Lower leg skin (tissue), 4 donors: ENCODE measurements at regions not wholly inside any gene's neighbourhood (a gene's known extent, or its start where the extent isn't known, plus 50 kb on each side); places are given as distances from the start of the nearest gene placed in this dataset.

ENCODE experiments used
- DNase-seq, 2 donors: peaks; one replicate each; pipeline ENCODE4 v3.0.0-alpha.2; 2019; ENCODE audit warnings: low spot score in 2 of 2
- H3K4me3 ChIP-seq: fragments of 200-600 bp; sonication (generic); 2 replicates; pipeline ENCODE4 v1.5.1; 2017; ENCODE audit warnings: mild to moderate bottlenecking, low read depth; ENCODE audit not compliant: poor library complexity, severe bottlenecking
- POLR2A ChIP-seq, 2 donors: fragments of 450-650 bp; IDR thresholded peaks; one replicate each; pipeline ENCODE4 v1.6.1; 2016 to 2017; ENCODE audit warnings: antibody characterized with exemption in 2 of 2, mild to moderate bottlenecking in 1 of 2, moderate library complexity in 1 of 2
- WGBS, 2 donors: methylation state at CpG; one replicate each; pipeline ENCODE4 v1.1.5; 2018; 5-methylcytosine and 5-hydroxymethylcytosine counted together
- intact Hi-C: fragments of 100-400 bp; cut with DNase I; formaldehyde crosslinking; loops from one replicate; pipeline ENCODE4 v1.15.0; 2023; ENCODE audit warnings: low total_unique reads
- TF ChIP-seq, protein P1 (sequence below), 3 donors: fragments of 450-650 bp; IDR thresholded peaks; one replicate each; pipeline ENCODE4 v1.5.1; 2016; ENCODE audit warnings: antibody characterized with exemption in 3 of 3, mild to moderate bottlenecking in 3 of 3, moderate library complexity in 2 of 3

DNA sequence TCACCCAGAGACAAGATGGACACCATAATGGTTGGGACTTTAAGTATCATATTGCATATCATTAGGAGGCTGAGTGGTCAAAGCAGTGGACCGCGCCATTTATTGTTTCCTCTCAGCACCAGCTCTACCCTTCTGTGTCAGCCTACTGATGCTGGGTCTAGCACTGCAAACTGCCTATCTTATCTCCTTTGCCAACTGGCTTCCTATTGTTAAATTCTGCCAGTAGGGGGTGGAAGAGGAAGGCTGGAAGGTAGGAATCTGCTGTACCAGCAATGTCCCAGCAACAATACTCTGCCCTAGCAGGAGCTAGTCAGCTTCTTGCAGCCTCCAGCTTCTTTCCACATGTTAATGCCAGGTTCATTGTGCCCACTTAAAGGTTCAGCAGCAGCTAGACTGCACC lies 367.1 kb upstream of the PDGFD start:
- no peak for DNase-seq
- H3K4me3 ChIP-seq: no peak overlapping the region
- intact Hi-C loops: no loop called here
- TF ChIP-seq POLR2A (IDR thresholded peaks at IDR 0.05): no peak
- TF ChIP-seq, protein P1, sequence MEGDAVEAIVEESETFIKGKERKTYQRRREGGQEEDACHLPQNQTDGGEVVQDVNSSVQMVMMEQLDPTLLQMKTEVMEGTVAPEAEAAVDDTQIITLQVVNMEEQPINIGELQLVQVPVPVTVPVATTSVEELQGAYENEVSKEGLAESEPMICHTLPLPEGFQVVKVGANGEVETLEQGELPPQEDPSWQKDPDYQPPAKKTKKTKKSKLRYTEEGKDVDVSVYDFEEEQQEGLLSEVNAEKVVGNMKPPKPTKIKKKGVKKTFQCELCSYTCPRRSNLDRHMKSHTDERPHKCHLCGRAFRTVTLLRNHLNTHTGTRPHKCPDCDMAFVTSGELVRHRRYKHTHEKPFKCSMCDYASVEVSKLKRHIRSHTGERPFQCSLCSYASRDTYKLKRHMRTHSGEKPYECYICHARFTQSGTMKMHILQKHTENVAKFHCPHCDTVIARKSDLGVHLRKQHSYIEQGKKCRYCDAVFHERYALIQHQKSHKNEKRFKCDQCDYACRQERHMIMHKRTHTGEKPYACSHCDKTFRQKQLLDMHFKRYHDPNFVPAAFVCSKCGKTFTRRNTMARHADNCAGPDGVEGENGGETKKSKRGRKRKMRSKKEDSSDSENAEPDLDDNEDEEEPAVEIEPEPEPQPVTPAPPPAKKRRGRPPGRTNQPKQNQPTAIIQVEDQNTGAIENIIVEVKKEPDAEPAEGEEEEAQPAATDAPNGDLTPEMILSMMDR (IDR thresholded peaks at IDR 0.05): no peak
- 99 to 100% methylated on average over 2 of the region's 2 CpGs for WGBS, 2 donors

DNA sequence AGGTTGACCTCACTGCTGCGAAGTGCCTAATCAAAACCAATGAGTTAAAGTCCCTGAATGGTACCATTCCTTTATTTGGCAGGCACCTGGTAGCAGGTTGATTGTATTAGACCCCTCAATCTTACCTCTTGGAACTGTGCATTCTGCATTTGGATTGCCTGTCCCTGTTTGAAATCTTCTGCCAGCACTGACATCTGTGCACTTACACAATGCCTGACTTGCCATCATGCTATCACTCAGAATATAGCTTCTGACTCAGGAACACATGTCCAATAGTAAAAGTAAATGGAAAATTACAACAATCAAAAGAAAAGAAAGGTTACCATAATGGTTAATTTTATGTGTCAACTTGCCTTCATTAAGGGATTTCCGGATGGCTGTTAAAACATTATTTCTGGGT lies 366.0 kb upstream of the PDGFD start:
- WGBS, 2 donors: 56% methylated on average over 2 of the region's 2 CpGs
- H3K4me3 ChIP-seq: no peak overlapping the region
- DNase-seq: no peak
- no peak for TF ChIP-seq POLR2A (IDR thresholded peaks at IDR 0.05)
- TF ChIP-seq, protein P1 (IDR thresholded peaks at IDR 0.05): no peak
- intact Hi-C loops: no loop called here

DNA sequence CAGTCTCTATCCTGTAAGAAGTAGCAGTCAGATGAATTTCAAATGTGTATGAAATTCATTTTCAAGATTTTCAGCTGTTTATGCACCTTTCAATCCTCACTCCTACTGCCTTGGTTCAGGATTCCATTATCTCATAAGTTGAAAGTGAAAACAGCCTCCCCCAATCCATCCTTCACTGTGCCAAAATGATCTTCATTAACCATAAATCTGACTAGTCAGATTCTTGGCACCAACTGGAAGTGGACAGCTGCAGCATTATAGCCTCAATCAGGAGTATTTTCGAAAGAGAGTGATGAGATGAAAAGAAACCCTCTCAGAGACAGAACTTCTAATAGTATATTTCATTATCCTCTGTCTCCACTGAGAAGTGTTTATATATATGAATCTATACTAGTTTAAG lies 365.3 kb upstream of the PDGFD start:
- TF ChIP-seq, protein P1 (IDR thresholded peaks at IDR 0.05): no peak
- TF ChIP-seq POLR2A (IDR thresholded peaks at IDR 0.05): no peak
- DNase-seq: no peak
- intact Hi-C loops: no loop called here
- no peak overlapping the region for H3K4me3 ChIP-seq
- WGBS, 2 donors: 63 to 70% methylated on average over 1 of the region's 1 CpG

DNA sequence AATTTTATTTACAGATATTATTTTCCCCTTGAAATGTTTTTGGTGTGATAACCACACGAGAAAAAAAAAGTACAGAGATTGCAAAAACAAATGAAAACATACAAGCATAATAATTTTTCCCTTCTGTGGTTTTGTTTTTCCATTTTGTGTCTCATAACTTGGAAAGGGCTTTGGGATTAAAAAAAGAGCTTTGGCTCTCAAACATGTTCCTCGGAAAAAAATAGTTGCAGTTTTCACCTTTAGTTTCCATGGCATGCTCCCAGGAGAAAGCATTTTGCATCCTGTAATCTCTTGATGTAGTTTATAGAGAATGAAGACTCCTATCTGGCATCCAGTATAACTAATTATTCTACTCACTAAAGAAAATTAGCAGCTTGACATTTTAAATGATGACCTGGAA lies 362.1 kb upstream of the PDGFD start:
- TF ChIP-seq POLR2A (IDR thresholded peaks at IDR 0.05): no peak
- TF ChIP-seq, protein P1 (IDR thresholded peaks at IDR 0.05): no peak
- WGBS, 2 donors: 6 to 14% methylated on average over 2 of the region's 2 CpGs
- DNase-seq: no peak
- intact Hi-C loops: no loop called here
- H3K4me3 ChIP-seq: no peak overlapping the region

DNA sequence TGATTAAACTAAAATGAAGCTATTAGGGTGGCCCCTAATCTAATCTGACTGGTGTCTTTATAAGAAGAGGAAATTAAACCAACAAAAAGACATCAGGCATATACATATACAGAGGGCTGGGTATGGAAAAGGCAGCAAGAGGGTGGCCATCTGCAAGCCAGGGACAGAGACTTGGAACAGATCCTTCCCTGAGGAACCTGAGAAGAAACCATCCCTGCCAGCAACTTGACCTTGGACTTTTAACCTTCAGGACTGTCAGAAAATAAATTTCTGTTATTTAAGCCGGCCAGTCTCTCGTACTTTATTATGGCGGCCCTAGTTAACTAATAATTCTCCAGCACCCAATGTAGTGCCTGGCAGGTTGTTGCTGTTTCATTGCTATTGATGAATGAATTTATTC lies 361.5 kb upstream of the PDGFD start:
- WGBS, 2 donors: 28 to 29% methylated on average over 3 of the region's 3 CpGs
- no peak for TF ChIP-seq POLR2A (IDR thresholded peaks at IDR 0.05)
- TF ChIP-seq, protein P1 (IDR thresholded peaks at IDR 0.05): no peak
- intact Hi-C loops: no loop called here
- no peak for DNase-seq
- H3K4me3 ChIP-seq: no peak overlapping the region

DNA sequence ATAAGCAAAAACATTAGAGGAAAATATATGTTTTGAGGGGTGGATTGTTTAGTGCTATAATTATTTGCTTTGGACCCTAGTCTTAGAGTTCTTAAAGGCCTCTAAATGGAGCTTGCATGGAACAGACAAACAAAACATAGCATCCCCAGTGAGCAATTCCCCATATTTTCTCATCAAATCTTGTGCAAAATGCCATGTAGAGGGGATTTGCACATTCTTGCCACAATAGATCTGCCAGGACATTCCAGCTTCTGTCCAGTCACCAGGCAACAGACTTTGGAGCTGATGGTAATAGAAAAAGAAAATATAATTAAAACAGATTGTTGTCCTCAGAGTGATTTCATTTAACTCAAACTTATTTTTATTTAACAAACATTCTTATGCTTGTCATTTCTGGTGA lies 360.3 kb upstream of the PDGFD start:
- DNase-seq: no peak
- TF ChIP-seq, protein P1 (IDR thresholded peaks at IDR 0.05): no peak
- no peak for TF ChIP-seq POLR2A (IDR thresholded peaks at IDR 0.05)
- intact Hi-C loops: no loop called here

More for the DNA sequence above, 360.3 kb upstream of the PDGFD start:
- H3K4me3 ChIP-seq: no peak overlapping the region
